Left ventricle myocardium inferior (tissue), 1 donor: ENCODE measurements at regions not wholly inside any gene's neighbourhood (a gene's known extent, or its start where the extent isn't known, plus 50 kb on each side); places are given as distances from the start of the nearest gene placed in this dataset.

Experiments used
- DNase-seq: peaks from one replicate; pipeline ENCODE4 v3.0.0-alpha.2; 2020
- H3K27ac ChIP-seq: fragments of 200-600 bp; replicated peaks from 2 replicates; pipeline ENCODE4 v1.8.0; 2021
- H3K27me3 ChIP-seq: fragments of 200-600 bp; 2 replicates; pipeline ENCODE4 v1.8.0; 2021; ENCODE audit warnings: low read depth
- H3K36me3 ChIP-seq: fragments of 200-600 bp; 2 replicates; pipeline ENCODE4 v1.8.0; 2021
- H3K4me1 ChIP-seq: fragments of 200-600 bp; 2 replicates; pipeline ENCODE4 v1.8.0; 2021
- H3K4me3 ChIP-seq: fragments of 200-600 bp; 2 replicates; pipeline ENCODE4 v1.8.0; 2021; ENCODE audit warnings: mild to moderate bottlenecking, moderate library complexity
- H3K9me3 ChIP-seq: fragments of 200-600 bp; replicated peaks from 2 replicates; pipeline ENCODE4 v1.8.0; 2021
- intact Hi-C: fragments of 100-400 bp; cut with micrococcal nuclease; formaldehyde crosslinking; loops from one replicate; pipeline ENCODE4 v1.11.0; 2022
- TF ChIP-seq, protein P1 (sequence below): fragments of 200-600 bp; IDR thresholded peaks from 2 replicates; pipeline ENCODE4 v1.8.0; 2021; ENCODE audit warnings: antibody characterized with exemption, mild to moderate bottlenecking, borderline replicate concordance
- donor health status: DM: no; HTN: yes; CAD: no; lungs with severe emphysema.

DNA sequence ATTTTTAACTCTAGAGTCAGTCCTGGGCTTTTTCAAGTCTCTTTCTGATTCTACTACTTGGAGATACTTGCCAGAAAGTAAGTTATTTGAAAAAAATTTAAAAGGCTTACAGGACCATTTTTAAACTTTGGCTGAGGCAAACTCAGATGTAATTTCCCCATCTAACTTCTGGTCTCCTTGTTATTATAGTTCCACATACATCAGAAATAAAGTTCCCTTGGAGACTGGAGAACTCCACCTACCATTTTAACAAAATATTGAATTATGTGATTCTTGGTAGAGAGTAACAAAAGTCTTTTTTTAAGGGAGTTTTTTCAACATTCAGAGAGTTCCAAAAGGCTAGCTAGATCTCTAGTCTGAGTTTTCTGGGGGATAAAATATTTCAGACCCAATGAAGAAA lies 56.3 kb upstream of the SNX2 start:
- no peak overlapping the region for H3K4me3 ChIP-seq
- intact Hi-C loops = no loop called here
- no peak for DNase-seq
- H3K27ac ChIP-seq = no peak overlapping the region
- H3K27me3 ChIP-seq = no peaks in the 10 kb centered on the region
- no peaks in the 10 kb centered on the region for H3K4me1 ChIP-seq
- TF ChIP-seq, protein P1, sequence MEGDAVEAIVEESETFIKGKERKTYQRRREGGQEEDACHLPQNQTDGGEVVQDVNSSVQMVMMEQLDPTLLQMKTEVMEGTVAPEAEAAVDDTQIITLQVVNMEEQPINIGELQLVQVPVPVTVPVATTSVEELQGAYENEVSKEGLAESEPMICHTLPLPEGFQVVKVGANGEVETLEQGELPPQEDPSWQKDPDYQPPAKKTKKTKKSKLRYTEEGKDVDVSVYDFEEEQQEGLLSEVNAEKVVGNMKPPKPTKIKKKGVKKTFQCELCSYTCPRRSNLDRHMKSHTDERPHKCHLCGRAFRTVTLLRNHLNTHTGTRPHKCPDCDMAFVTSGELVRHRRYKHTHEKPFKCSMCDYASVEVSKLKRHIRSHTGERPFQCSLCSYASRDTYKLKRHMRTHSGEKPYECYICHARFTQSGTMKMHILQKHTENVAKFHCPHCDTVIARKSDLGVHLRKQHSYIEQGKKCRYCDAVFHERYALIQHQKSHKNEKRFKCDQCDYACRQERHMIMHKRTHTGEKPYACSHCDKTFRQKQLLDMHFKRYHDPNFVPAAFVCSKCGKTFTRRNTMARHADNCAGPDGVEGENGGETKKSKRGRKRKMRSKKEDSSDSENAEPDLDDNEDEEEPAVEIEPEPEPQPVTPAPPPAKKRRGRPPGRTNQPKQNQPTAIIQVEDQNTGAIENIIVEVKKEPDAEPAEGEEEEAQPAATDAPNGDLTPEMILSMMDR = no peak
- no peaks in the 10 kb centered on the region for H3K9me3 ChIP-seq
- no peaks in the 10 kb centered on the region for H3K36me3 ChIP-seq

DNA sequence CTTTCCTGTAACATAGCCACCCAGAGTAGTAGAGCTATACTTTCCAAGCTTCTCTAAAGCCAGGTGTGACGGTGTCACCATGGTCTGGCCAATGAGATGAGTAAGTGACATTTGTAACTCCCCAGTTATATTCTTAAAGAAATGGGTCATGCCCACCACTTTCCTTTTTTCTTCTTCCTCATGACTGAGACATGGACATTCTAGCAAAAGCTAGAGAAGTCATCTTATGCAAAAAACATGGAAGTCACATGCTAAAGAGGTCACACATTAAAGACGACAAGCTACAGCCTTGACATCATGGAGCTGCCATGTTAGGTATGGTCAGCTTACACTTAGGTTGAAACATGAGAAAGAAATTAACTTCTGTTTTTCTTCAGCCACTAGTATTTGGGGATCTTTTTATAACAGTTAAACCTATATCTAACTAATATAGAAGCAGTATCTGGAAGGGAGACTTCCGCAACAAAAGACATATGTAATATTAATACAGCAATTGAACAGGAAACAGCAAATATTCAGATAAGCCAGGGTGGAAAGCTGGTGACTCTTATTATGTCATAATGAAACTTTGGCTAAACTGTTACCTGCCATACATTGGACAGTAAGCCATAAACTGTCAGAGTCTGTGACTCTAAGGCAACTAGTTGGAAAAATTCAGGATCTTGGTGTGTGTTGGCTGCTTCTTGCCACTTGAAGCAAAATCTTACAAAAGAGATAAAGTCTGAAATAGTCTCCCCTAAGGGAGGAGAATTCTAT lies 54.7 kb upstream of the SNX2 start:
- Histone ChIP-seq H3K4me1 (no peaks in the 10 kb centered on the region), H3K4me3 (no peak overlapping the region), H3K27me3 (no peaks in the 10 kb centered on the region), H3K36me3 (no peaks in the 10 kb centered on the region), H3K9me3 (no peaks in the 10 kb centered on the region), H3K27ac (no peak overlapping the region)
- TF ChIP-seq, protein P1 = no peak
- no peak for DNase-seq
- intact Hi-C loops = no loop called here

DNA sequence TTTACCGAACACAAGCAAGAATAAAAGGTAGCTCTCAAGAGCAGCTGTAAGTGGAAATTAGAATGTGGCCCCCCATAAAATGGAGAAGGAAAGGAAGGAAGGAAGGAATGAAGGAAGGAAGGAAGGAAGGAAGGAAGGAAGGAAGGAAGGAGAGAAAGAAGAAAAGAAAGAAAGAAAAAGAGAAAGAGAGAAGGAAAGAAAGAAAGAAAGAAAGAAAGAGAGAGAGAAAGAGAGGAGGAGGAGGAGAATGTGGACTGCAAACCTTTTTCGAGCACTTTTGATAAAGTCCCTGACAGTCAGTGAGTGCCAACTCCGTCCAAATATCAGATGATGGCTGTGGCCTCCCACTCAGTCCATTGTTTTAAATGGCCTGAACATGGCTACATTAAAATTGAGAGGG lies 53.8 kb upstream of the SNX2 start:
- intact Hi-C loops = no loop called here
- no peak for DNase-seq
- Histone ChIP-seq H3K27me3 (no peaks in the 10 kb centered on the region), H3K27ac (no peak overlapping the region), H3K4me1 (no peaks in the 10 kb centered on the region), H3K9me3 (no peaks in the 10 kb centered on the region), H3K36me3 (no peaks in the 10 kb centered on the region), H3K4me3 (no peak overlapping the region)
- TF ChIP-seq, protein P1 = no peak

DNA sequence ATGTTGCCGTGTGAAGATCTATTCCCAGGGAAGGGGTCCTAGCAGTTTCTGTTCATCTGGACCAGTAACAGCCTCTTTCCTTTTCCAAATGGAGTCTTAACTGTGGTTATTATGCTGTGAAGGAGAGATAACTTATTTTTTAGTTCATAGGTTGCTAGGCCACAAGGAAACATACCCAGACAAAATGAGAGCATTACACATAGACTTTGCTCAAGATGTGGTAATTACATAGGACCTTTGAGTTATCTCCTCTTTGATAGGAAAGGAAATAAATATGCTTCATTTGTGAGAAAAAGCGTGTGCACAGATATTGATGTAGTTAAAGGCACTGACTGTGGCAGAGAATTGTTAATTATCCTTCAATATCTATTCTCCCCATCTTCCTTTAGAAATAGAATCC lies 52.5 kb upstream of the SNX2 start:
- intact Hi-C loops = no loop called here
- Histone ChIP-seq H3K36me3 (no peaks in the 10 kb centered on the region), H3K27me3 (no peaks in the 10 kb centered on the region), H3K4me1 (no peaks in the 10 kb centered on the region), H3K9me3 (no peaks in the 10 kb centered on the region), H3K4me3 (no peak overlapping the region), H3K27ac (no peak overlapping the region)
- DNase-seq = no peak
- TF ChIP-seq, protein P1 = no peak

DNA sequence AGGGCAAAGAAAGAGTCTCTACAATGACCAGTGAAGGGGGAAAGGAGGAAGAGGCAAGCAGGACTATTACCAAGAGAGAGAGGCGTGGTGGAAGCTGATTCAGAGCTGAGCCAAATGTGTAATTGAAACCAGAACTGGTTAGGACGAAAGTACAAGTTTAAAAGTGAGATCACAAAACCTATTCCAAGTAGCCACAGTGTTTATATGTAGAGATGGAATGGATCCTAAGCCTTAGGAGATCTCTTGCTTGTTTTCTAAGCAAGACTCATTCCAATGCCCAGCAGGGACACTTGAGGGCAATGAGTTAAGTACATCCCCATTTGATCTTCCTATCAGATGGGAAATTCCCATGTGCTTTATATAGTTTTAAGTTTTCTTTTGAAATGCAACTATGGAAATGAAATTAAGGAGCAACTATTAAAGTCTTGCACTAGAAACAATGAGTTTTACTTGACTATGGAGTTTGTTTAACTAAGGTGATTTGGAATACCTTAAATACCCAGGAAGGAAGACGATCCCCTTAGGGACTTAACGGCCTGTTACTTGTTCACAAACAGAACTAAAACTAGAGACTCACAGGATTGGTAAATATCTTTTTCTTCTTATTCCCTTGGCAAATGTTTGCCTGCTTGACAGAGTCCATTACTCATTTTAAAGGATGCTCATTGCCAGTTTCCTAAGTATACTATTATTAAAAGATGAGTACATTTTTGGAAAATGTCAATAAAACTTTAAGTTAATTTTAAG lies 51.1 kb upstream of the SNX2 start:
- no peak overlapping the region for H3K4me3 ChIP-seq
- no peak overlapping the region for H3K27ac ChIP-seq
- H3K9me3 ChIP-seq = no peaks in the 10 kb centered on the region
- no peaks in the 10 kb centered on the region for H3K27me3 ChIP-seq
- H3K4me1 ChIP-seq = no peaks in the 10 kb centered on the region
- no peaks in the 10 kb centered on the region for H3K36me3 ChIP-seq
- intact Hi-C loops = no loop called here
- TF ChIP-seq, protein P1 = no peak
- no peak for DNase-seq
